GM12872 (cell line): ENCODE measurements at regions not wholly inside any gene's neighbourhood (a gene's known extent, or its start where the extent isn't known, plus 50 kb on each side); places are given as distances from the start of the nearest gene placed in this dataset.

ENCODE experiments used
- TF ChIP-seq, protein P1 (sequence below): IDR thresholded peaks from 3 replicates; pipeline ENCODE4 v1.5.1; 2011; ENCODE audit warnings: low read depth, mild to moderate bottlenecking, low read length, moderate library complexity; ENCODE audit not compliant: insufficient read depth

DNA sequence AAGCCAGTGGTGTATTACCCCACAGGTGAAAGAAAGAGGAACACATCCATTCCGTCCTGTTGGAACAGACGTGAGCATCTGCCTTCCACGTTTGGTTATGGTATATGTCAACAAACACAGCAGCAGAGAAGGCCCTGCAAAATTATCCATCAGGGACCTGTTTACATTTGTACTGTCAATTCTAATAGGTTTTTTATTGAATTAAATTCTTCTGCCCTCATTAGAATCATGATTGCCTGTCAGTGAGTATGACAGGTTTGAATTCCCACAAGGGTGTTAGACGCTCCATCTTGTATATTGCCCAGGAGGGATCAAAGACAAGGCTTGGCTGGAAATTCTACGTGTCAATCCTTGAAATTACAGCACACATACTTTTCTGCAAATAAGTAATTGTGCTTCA, 339.9 kb upstream of the NOCT start:
- TF ChIP-seq, protein P1, sequence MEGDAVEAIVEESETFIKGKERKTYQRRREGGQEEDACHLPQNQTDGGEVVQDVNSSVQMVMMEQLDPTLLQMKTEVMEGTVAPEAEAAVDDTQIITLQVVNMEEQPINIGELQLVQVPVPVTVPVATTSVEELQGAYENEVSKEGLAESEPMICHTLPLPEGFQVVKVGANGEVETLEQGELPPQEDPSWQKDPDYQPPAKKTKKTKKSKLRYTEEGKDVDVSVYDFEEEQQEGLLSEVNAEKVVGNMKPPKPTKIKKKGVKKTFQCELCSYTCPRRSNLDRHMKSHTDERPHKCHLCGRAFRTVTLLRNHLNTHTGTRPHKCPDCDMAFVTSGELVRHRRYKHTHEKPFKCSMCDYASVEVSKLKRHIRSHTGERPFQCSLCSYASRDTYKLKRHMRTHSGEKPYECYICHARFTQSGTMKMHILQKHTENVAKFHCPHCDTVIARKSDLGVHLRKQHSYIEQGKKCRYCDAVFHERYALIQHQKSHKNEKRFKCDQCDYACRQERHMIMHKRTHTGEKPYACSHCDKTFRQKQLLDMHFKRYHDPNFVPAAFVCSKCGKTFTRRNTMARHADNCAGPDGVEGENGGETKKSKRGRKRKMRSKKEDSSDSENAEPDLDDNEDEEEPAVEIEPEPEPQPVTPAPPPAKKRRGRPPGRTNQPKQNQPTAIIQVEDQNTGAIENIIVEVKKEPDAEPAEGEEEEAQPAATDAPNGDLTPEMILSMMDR = no peak

DNA sequence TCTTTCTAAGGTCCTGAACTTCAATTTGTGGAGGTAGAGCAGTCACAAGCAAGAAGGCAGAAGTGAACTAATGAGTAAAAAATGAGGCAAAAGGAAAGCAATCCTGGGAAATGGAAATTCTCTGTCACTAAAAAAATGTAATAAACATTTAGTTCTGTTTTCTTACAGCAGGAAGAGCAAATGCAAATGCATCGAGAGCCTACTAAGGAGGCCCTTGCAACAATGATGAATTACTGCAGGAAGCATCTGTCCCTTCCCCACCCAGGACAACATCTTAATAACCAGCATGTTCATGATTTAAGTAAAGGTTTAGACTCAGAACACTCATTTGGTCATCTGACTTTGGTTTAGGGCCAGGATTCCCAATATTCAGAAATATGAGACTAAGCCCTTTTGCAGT, 341.4 kb upstream of the NOCT start:
- TF ChIP-seq, protein P1 = no peak

GRCh38 chr4:138673053-138673452, 342.5 kb upstream of the NOCT start:
- TF ChIP-seq, protein P1 = no peak

DNA sequence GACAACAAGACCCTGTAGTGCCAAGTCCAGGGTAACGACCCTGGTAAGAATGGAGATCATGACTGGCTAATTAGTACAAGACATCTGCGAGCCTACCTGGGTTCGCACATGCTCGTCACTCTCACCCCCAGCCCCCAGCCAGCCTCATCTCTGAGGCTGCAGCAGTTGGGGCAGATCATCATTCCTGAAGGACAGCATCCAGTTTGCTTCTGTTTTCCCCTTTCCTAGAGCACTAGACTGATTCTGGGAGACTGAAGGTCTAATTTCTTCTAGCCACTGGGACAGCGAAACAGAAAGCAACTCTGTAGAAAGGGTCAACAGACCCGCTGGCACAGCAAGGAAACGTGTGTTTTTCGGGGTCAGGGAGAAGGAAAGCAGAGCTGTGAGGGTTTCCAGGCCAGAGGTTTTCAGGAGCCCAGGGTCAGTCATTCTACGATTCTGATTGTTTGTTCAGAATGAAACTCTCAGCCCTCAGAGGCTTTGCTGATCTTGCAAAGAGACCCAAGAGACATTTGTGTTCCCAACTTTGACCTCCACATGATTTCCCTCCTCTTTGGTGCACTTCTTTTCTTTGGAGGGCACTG, 343.1 kb upstream of the NOCT start:
- TF ChIP-seq, protein P1 = no peak

DNA sequence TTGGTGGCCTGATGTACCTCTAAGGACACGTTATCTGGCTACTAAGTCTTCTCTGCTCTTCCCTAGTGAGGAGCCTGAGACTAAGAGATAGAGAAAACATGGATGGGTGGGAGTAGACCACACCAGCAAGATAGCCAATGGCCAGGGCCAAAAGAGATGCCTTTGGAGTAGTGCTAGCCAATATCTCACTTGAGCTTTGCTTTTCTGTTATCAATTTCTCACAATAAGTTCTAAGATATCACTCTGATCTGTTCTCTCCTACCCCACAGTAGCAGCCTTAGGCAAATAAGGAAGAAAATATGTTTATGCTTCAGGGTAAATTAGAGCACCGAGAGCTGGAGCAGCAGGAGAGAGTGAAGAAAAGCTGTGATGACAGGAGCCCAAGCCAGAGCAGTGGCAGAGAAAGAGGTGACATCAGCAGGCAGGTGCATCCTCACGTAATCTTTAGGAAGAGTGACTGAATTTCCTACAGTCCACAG, 343.9 kb upstream of the NOCT start:
- TF ChIP-seq, protein P1 = no peak

- TF ChIP-seq, protein P1 = no peak
Observed at GRCh38 chr4:138671106-138671505, 344.5 kb upstream of the NOCT start.

DNA sequence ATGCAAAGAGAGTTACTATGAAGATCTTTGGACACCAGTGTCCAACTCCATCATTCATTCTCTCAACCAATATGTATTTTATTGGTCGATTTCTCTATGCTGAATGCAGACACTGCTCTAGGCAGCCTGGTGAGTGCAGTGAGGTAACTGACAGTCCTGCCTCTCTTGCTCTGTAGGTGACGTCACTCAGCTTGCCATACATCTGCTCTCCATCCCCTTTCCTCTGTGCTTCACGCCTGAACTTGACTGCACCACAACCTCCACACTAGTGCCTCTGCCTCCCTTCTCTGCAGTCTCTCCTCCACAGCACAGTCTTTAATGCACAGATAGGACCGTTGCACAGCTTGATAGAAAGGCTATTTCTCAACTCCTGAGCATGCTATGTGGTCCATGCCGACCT, 344.9 kb upstream of the NOCT start:
- TF ChIP-seq, protein P1 = no peak
